Panc1 (cell line): ENCODE measurements at regions not wholly inside any gene's neighbourhood (a gene's known extent, or its start where the extent isn't known, plus 50 kb on each side); places are given as distances from the start of the nearest gene placed in this dataset.

Source experiments
- CTCF ChIP-seq: fragments of 450-650 bp; IDR thresholded peaks from 2 replicates; pipeline ENCODE4 v1.5.1; 2017; ENCODE audit warnings: mild to moderate bottlenecking
- POLR2AphosphoS5 ChIP-seq: IDR thresholded peaks from 2 replicates; pipeline ENCODE4 v1.6.1; 2012; ENCODE audit warnings: mild to moderate bottlenecking, low read depth, low read length, moderate library complexity
- REST ChIP-seq, 2 experiments: IDR thresholded peaks; 2 replicates each; pipeline ENCODE4 v1.6.1; 2011 to 2012; ENCODE audit warnings: low read depth in 2 of 2, control low read depth in 1 of 2, low read length in 1 of 2, mild to moderate bottlenecking in 1 of 2, moderate library complexity in 1 of 2; ENCODE audit not compliant: insufficient read depth in 1 of 2
- SIN3A ChIP-seq: IDR thresholded peaks from 2 replicates; pipeline ENCODE4 v1.6.1; 2012; ENCODE audit warnings: low read depth, mild to moderate bottlenecking, low read length, moderate library complexity, borderline replicate concordance; ENCODE audit not compliant: insufficient read depth
- TCF7L2 ChIP-seq: IDR thresholded peaks from 2 replicates; pipeline ENCODE4 v1.6.1; 2011; ENCODE audit warnings: mild to moderate bottlenecking, low read depth, low read length, inconsistent platforms

GRCh38 chr5:158265346-158265745 is 406.4 kb upstream of the CLINT1 start:
- TF ChIP-seq CTCF (no peak), REST (IDR thresholded peaks at IDR 0.05; ENCODE audit: insufficient read depth in 1 of 2, low read depth in 2 of 2, low read length in 1 of 2) (no peak), SIN3A (no peak), POLR2AphosphoS5 (no peak), TCF7L2 (no peak)
